PFSK-1 (cell line): ENCODE measurements at regions not wholly inside any gene's neighbourhood (a gene's known extent, or its start where the extent isn't known, plus 50 kb on each side); places are given as distances from the start of the nearest gene placed in this dataset.

Source experiments
- FOXP2 ChIP-seq: optimal IDR thresholded peaks from 2 replicates; pipeline ENCODE3; 2011; ENCODE audit warnings: borderline replicate concordance, control low read depth, inconsistent platforms; ENCODE audit not compliant: insufficient read depth; ENCODE audit errors: extremely low read length, extremely low read depth
- POLR2AphosphoS5 ChIP-seq: IDR thresholded peaks from 2 replicates; pipeline ENCODE4 v1.6.1; 2012; ENCODE audit warnings: low read depth, mild to moderate bottlenecking, control low read depth, low read length, moderate library complexity
- REST ChIP-seq, 2 experiments: IDR thresholded peaks; 2 replicates each; pipeline versions ENCODE4 v1.6.1 to v1.8.0; 2011 to 2012; ENCODE audit warnings: low read depth in 2 of 2, low read length in 2 of 2, control low read depth in 1 of 2, inconsistent platforms in 1 of 2, mild to moderate bottlenecking in 1 of 2, moderate library complexity in 1 of 2; ENCODE audit not compliant: insufficient read depth in 1 of 2
- SIN3A ChIP-seq: IDR thresholded peaks from 2 replicates; pipeline ENCODE4 v1.6.1; 2012; ENCODE audit warnings: mild to moderate bottlenecking, low read length, moderate library complexity, borderline replicate concordance; ENCODE audit not compliant: insufficient read depth
- TAF1 ChIP-seq: IDR thresholded peaks from 2 replicates; pipeline ENCODE4 v1.6.1; 2012; ENCODE audit warnings: low read length, control low read depth, borderline replicate concordance; ENCODE audit not compliant: insufficient read depth

DNA sequence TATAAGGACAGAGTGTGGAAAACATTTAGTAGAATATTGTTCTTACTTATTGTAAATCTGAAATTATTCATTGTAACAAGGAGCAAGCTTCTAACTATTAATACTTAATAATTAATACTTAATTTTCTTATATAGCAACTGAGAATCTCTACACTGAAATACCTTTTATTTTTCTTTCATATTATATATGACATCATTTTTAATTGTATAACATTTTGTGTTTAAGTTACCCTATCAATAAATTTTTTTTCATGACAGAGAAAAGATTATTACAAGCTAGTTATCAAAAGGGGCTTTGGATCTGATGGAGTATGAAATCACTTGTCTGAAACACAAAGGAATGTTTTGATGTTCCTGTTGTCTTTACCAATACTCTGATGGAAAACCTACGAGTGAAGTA, 72.2 kb upstream of the CNKSR3 start:
- TF ChIP-seq SIN3A (no peak), FOXP2 (no peak), TAF1 (no peak), REST (IDR thresholded peaks at IDR 0.05; ENCODE audit: insufficient read depth in 1 of 2, low read depth in 2 of 2, low read length in 2 of 2) (no peak), POLR2AphosphoS5 (no peak)

GRCh38 chr6:154583546-154584188, 73.2 kb upstream of the CNKSR3 start:
- TF ChIP-seq FOXP2 (no peak), REST (IDR thresholded peaks at IDR 0.05; ENCODE audit: insufficient read depth in 1 of 2, low read depth in 2 of 2, low read length in 2 of 2) (no peak), TAF1 (no peak), SIN3A (no peak), POLR2AphosphoS5 (no peak)

DNA sequence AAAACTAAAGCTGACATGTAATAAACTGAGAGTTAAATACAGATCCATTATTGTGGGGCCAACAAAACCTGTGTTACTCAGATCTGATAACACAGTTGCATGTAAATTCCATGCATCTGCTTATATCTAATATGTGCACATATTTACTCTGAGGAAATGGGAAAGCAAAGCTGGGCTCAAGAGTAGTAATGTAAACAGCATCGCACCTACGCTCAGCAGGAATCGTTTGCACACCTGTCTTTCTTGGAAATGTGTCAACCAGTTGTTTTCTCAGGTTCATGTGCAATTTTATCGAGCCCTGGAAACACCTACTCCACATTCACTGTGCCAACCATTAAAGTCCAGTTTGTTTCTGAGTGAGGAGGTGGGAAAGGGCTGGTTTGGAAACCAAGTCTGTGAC, 80.3 kb upstream of the CNKSR3 start:
- TF ChIP-seq SIN3A, result no peak

DNA sequence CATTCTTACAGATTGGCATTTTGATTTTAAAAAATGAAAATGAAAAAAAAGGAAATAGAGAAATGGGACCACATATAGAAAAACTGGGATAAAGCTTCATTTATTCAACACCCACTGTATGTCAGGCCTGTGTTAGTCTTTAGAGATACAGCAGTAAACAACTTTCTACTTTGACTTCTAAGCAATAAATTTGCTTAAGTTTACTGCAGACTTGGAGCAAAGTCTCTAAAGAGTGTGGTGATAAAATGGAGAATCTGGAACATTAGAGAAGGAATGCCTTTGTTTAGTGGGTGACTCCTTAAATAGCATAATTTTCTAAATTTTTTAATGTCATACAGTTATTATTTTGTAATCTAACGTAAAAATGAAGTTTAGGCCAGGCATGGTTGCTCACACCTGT, 80.7 kb upstream of the CNKSR3 start:
- TF ChIP-seq TAF1, result no peak
- TF ChIP-seq REST (IDR thresholded peaks at IDR 0.05; ENCODE audit: insufficient read depth in 1 of 2, low read depth in 2 of 2, low read length in 2 of 2), result no peak
- TF ChIP-seq POLR2AphosphoS5, result no peak
- no peak for TF ChIP-seq SIN3A
- no peak for TF ChIP-seq FOXP2

GRCh38 chr6:154592199-154592860, 81.8 kb upstream of the CNKSR3 start:
- no peak for TF ChIP-seq POLR2AphosphoS5
- no peak for TF ChIP-seq FOXP2
- no peak for TF ChIP-seq SIN3A
- no peak for TF ChIP-seq TAF1
- TF ChIP-seq REST (IDR thresholded peaks at IDR 0.05; ENCODE audit: insufficient read depth in 1 of 2, low read depth in 2 of 2, low read length in 2 of 2), result no peak
